Mucosa of rectum (tissue), 2 donors: ENCODE measurements at regions not wholly inside any gene's neighbourhood (a gene's known extent, or its start where the extent isn't known, plus 50 kb on each side); places are given as distances from the start of the nearest gene placed in this dataset.

Experiments
- H3K27ac ChIP-seq, 2 donors: one replicate each; pipeline ENCODE4 v1.7.0; 2013; ENCODE audit warnings: inconsistent platforms in 2 of 2, low read depth in 2 of 2, low read length in 2 of 2
- H3K27me3 ChIP-seq, 2 donors: one replicate each; pipeline ENCODE4 v1.7.0; 2013; ENCODE audit warnings: low read length in 2 of 2; ENCODE audit not compliant: control insufficient read depth in 2 of 2, insufficient read depth in 2 of 2
- H3K36me3 ChIP-seq, 2 donors: one replicate each; pipeline ENCODE4 v1.7.0; 2013; ENCODE audit warnings: low read length in 2 of 2; ENCODE audit not compliant: control insufficient read depth in 2 of 2, insufficient read depth in 2 of 2
- H3K4me1 ChIP-seq, 2 donors: one replicate each; pipeline ENCODE4 v1.7.0; 2013; ENCODE audit warnings: low read length in 2 of 2, mild to moderate bottlenecking in 1 of 2; ENCODE audit not compliant: control insufficient read depth in 2 of 2, insufficient read depth in 2 of 2
- H3K4me3 ChIP-seq, 2 donors: one replicate each; pipeline ENCODE4 v1.7.0; 2013; ENCODE audit warnings: low read length in 2 of 2
- H3K9ac ChIP-seq, 2 donors: one replicate each; pipeline ENCODE4 v1.7.0; 2013; ENCODE audit warnings: low read length in 2 of 2, low read depth in 1 of 2, mild to moderate bottlenecking in 1 of 2
- H3K9me3 ChIP-seq, 2 donors: one replicate each; pipeline ENCODE4 v1.7.0; 2013; ENCODE audit warnings: low read length in 2 of 2; ENCODE audit not compliant: control insufficient read depth in 2 of 2
- donor health status: healthy.
- donor health status: Normal muscosa, but diverticular disease.

GRCh38 chr6:143596866-143597265 lies 80.9 kb upstream of the PHACTR2 start:
- Histone ChIP-seq H3K9ac (no peak overlapping the region), H3K4me1 (no peaks in the 10 kb centered on the region), H3K27ac (no peak overlapping the region), H3K9me3 (no peaks in the 10 kb centered on the region), H3K27me3 (no peaks in the 10 kb centered on the region), H3K36me3 (no peaks in the 10 kb centered on the region), H3K4me3 (no peak overlapping the region)

GRCh38 chr6:143595251-143596036 lies 82.3 kb upstream of the PHACTR2 start:
- Histone ChIP-seq H3K9ac (no peak overlapping the region), H3K9me3 (no peaks in the 10 kb centered on the region), H3K27me3 (no peaks in the 10 kb centered on the region), H3K4me1 (no peaks in the 10 kb centered on the region), H3K36me3 (no peaks in the 10 kb centered on the region), H3K4me3 (no peak overlapping the region), H3K27ac (no peak overlapping the region)

GRCh38 chr6:143594647-143595046 lies 83.1 kb upstream of the PHACTR2 start:
- Histone ChIP-seq H3K27ac (no peak overlapping the region), H3K4me1 (no peaks in the 10 kb centered on the region)

DNA sequence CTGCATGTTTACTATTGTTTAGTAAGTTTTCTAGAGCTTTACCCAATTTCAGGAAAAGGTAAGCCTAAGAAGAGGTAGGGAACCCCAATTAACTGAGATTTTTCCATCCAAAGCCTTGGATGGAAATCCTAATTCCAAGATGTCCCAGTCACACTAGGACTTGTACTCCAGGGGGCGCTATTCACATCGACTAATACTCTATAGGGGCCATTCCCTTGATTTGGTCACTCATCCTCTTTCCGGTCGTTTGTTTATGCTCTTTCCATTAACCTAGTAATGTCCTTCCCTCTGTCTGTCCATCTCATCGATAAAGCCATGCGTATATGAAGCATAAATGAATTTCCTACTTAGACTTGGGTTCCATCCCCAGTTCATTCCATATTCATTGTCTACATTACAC lies 80.8 kb upstream of the FUCA2 start:
- Histone ChIP-seq H3K9me3 (no peaks in the 10 kb centered on the region), H3K36me3 (no peaks in the 10 kb centered on the region), H3K4me1 (no peaks in the 10 kb centered on the region), H3K27me3 (no peaks in the 10 kb centered on the region), H3K4me3 (no peak overlapping the region), H3K9ac (no peak overlapping the region), H3K27ac (no peak overlapping the region)

More at GRCh38 chr6:143594647-143595046, 83.1 kb upstream of the PHACTR2 start:
- Histone ChIP-seq H3K9ac (no peak overlapping the region), H3K9me3 (no peaks in the 10 kb centered on the region), H3K4me3 (no peak overlapping the region), H3K36me3 (no peaks in the 10 kb centered on the region), H3K27me3 (no peaks in the 10 kb centered on the region)

DNA sequence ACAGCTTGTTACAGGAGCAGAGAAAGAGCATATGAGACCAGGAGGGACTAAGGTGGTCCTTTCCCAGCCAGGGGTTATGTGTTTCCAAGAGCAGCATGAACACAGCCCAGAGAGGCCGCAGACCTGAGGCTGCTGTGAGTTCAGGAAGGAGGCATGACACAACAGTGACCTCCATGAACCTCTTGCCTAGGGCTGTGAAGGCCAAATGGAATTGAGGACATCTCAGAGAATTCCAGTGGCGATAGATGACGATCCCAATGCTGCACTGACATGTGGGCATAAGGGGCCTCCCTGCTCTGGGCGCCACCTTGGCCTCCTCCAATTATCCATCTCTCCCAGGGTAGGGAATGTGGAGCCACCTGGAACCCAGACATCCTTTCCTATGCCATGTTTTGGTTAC lies 79.9 kb upstream of the FUCA2 start:
- no peaks in the 10 kb centered on the region for H3K4me1 ChIP-seq
- H3K4me3 ChIP-seq: no peak overlapping the region
- no peak overlapping the region for H3K9ac ChIP-seq
- no peaks in the 10 kb centered on the region for H3K27me3 ChIP-seq
- H3K27ac ChIP-seq: no peak overlapping the region
- H3K36me3 ChIP-seq: no peaks in the 10 kb centered on the region
- H3K9me3 ChIP-seq: no peaks in the 10 kb centered on the region

- H3K27ac ChIP-seq: no peak overlapping the region
- H3K36me3 ChIP-seq: no peaks in the 10 kb centered on the region
- no peaks in the 10 kb centered on the region for H3K9me3 ChIP-seq
- H3K4me3 ChIP-seq: no peak overlapping the region
- H3K9ac ChIP-seq: no peak overlapping the region
- no peaks in the 10 kb centered on the region for H3K27me3 ChIP-seq
- H3K4me1 ChIP-seq: no peaks in the 10 kb centered on the region
Observed at GRCh38 chr6:143589162-143589561, 77.6 kb upstream of the FUCA2 start.

DNA sequence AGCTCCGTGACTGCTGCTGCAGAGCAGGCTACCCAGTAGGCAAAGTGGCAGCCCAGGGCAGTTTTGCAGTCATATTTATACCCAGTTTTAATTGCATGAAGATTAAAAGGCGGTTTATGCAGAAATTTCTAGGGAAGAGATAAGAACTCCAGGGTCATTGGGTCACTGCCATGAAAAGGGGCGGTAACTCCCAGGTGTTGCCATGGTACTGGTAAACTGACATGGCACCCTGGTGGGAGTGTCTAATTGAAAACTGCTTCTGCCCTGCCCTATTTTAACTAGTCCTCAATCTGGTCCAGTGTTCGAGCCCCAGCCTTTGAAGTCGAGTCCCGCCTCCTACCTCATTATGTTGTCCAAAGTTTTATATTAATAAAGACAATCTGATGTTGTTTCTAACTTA lies 75.0 kb upstream of the FUCA2 start:
- no peak overlapping the region for H3K27ac ChIP-seq
- no peaks in the 10 kb centered on the region for H3K36me3 ChIP-seq
- H3K27me3 ChIP-seq: no peaks in the 10 kb centered on the region
- no peak overlapping the region for H3K4me3 ChIP-seq
- H3K9me3 ChIP-seq: no peaks in the 10 kb centered on the region
- H3K9ac ChIP-seq: no peak overlapping the region
- H3K4me1 ChIP-seq: peaks cover 0 to 7% of the 10 kb centered on the region in 2 donors

DNA sequence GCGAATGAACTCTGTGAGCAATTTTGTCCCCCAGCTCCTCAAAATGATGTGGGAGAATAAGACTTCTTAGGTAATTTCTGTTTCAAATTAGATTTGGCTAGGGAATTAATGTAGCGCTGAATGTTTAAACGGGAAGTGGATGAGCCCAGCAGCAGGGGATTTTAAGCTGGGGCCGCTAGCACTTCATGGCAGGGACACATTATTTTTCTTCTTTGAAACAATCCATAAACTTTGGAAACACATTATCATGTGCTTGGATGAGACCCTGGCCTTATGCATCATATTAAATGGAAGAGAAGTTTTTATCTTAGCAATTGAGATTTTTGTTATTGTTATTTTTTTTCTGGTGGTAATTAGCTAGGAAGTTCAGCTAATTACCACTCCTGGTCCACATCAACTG lies 74.2 kb upstream of the FUCA2 start:
- Histone ChIP-seq H3K4me1 (peaks cover 0 to 8% of the 10 kb centered on the region in 2 donors), H3K9ac (no peak overlapping the region), H3K36me3 (no peaks in the 10 kb centered on the region), H3K27ac (no peak overlapping the region), H3K9me3 (no peaks in the 10 kb centered on the region), H3K27me3 (no peaks in the 10 kb centered on the region), H3K4me3 (no peak overlapping the region)

GRCh38 chr6:143585241-143585640 lies 73.7 kb upstream of the FUCA2 start:
- no peaks in the 10 kb centered on the region for H3K27me3 ChIP-seq
- no peak overlapping the region for H3K27ac ChIP-seq
- H3K4me3 ChIP-seq: no peak overlapping the region
- no peaks in the 10 kb centered on the region for H3K9me3 ChIP-seq
- H3K9ac ChIP-seq: no peak overlapping the region
- H3K4me1 ChIP-seq: peaks cover 0 to 8% of the 10 kb centered on the region in 2 donors
- H3K36me3 ChIP-seq: no peaks in the 10 kb centered on the region

DNA sequence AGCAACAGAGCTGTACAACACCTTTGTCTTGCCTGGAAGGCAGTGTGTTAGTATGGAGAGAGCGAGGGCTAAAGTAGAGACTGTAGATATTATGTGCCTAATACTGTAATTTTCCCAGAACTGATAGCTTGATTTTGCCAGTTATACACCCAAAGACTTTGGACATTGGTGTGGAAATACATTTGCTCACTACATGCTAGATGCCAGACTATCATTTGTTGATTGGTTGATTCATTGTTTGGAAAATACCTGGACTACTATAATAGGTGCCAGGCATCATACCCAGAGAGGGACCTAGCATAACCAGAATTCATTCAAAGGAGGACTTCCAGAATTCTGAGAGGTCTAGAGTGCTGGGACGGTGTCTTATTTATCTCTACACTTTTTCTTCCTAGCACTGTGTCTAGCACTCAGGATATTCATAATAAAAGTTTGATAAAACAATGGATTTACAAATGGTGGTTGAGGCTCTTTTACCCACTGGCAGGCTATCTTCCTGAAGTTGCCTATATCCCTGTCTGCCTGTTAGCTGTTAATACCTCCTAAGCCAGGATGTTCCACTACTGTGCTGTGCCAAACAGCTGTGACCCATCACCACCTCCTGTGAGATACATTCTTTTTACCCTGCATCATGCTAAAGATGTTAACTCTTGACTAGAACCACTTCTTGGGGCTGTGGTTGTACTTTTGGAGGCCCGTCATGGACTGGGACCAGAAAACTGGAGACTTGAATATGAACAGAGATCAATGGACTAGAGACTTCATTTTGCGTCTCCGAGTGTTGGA lies 72.2 kb upstream of the FUCA2 start:
- Histone ChIP-seq H3K27ac (no peak overlapping the region), H3K4me1 (peaks cover 0 to 8% of the 10 kb centered on the region in 2 donors), H3K9ac (no peak overlapping the region), H3K27me3 (no peaks in the 10 kb centered on the region), H3K4me3 (no peak overlapping the region), H3K9me3 (no peaks in the 10 kb centered on the region), H3K36me3 (no peaks in the 10 kb centered on the region)
